K562 (cell line): ENCODE measurements at regions not wholly inside any gene's neighbourhood (a gene's known extent, or its start where the extent isn't known, plus 50 kb on each side); places are given as distances from the start of the nearest gene placed in this dataset.

Experiments used
- ATAC-seq: fragments of 200-7000 bp; cut with Tn5 transposase; 3 replicates; pipeline ENCODE4 v1.9.1; 2020; ENCODE audit warnings: moderate library complexity
- BruUV-seq: library from RNA; stranded (reverse); fragments of 400-500 nt; replicated peaks from 2 replicates; lab custom pipeline; 2021; lab: Mats Ljungman, UMichigan
- CTCF ChIA-PET: fragments of 300-600 bp; formaldehyde crosslinking; extraction: SDS; loops from one replicate; lab custom pipeline; 2021; ENCODE audit warnings: low intra/inter-chr PET ratio; lab: Yijun Ruan, JAX
- POLR2A ChIA-PET: fragments of 300-600, 350-650 bp; sonication (Branson Sonifier 250); formaldehyde crosslinking; extraction: SDS; loops from one replicate; lab custom pipeline; 2021; ENCODE audit warnings: antibody characterized with exemption, inconsistent platforms; lab: Yijun Ruan, JAX
- DNase-seq, 4 experiments: peaks; one replicate each; pipeline versions ENCODE4 v3.0.0 to v3.0.0-alpha.2; 2011 to 2018; ENCODE audit warnings: low spot score in 3 of 4, mixed read lengths in 3 of 4; ENCODE audit errors: extremely low read depth in 1 of 4
- FAIRE-seq: peaks from 2 replicates; lab custom pipeline; 2011; peaks lifted over from hg19 to GRCh38; lab: Jason Lieb, UNC
- H2AFZ ChIP-seq: 2 replicates; pipeline ENCODE4 v1.6.0; 2011; ENCODE audit warnings: low read depth, low read length, control low read depth, inconsistent platforms
- H3K27ac ChIP-seq: fragments of 200-600 bp; 3 replicates; pipeline ENCODE4 v1.8.0; 2011; ENCODE audit warnings: low read depth, mild to moderate bottlenecking, control low read depth, inconsistent platforms, low read length, moderate library complexity, mixed read lengths; ENCODE audit errors: extremely low read depth
- H3K27me3 ChIP-seq, 2 experiments: fragments of 300-600 bp in 1 of 2; 2 replicates in 1 of 2; 3 replicates in 1 of 2; pipeline versions ENCODE4 v1.6.0 to v1.8.0; 2011; ENCODE audit warnings: inconsistent platforms in 2 of 2, low read length in 2 of 2, mild to moderate bottlenecking in 1 of 2, mixed read lengths in 1 of 2, moderate library complexity in 1 of 2; ENCODE audit not compliant: control insufficient read depth in 2 of 2, insufficient read depth in 2 of 2
- H3K36me3 ChIP-seq: fragments of 300-600 bp; 3 replicates; pipeline ENCODE4 v1.8.0; 2011; ENCODE audit warnings: mild to moderate bottlenecking, low read length, inconsistent platforms; ENCODE audit not compliant: control insufficient read depth, insufficient read depth
- H3K4me1 ChIP-seq, 2 experiments: fragments of 200-600 bp in 1 of 2; replicated peaks in 1 of 2; 2 replicates in 1 of 2; 3 replicates in 1 of 2; pipeline versions ENCODE4 v1.5.1 to v1.8.0; 2011; ENCODE audit warnings: inconsistent platforms in 2 of 2, low read length in 2 of 2, mild to moderate bottlenecking in 1 of 2, mixed read lengths in 1 of 2, moderate library complexity in 1 of 2; ENCODE audit not compliant: control insufficient read depth in 2 of 2, insufficient read depth in 2 of 2
- H3K4me2 ChIP-seq: 2 replicates; pipeline ENCODE4 v1.6.1; 2011; ENCODE audit warnings: low read length, control low read depth, inconsistent platforms, mixed read lengths; ENCODE audit not compliant: insufficient read depth
- H3K4me3 ChIP-seq: fragments of 200-600 bp; sonication (generic), shearing (Covaris generic); 2 replicates; pipeline ENCODE4 v1.5.1; 2016; ENCODE audit warnings: control low read depth, inconsistent platforms
- H3K79me2 ChIP-seq: fragments of 200-600 bp; 3 replicates; pipeline ENCODE4 v1.8.0; 2011; ENCODE audit warnings: low read length, inconsistent platforms; ENCODE audit not compliant: control insufficient read depth, insufficient read depth
- H3K9ac ChIP-seq, 2 experiments: 2 replicates each; pipeline versions ENCODE4 v1.6.0 to v1.6.1; 2011; ENCODE audit warnings: low read depth in 2 of 2, low read length in 2 of 2, control low read depth in 1 of 2, inconsistent platforms in 1 of 2, mild to moderate bottlenecking in 1 of 2, mixed read lengths in 1 of 2; ENCODE audit not compliant: insufficient read depth in 1 of 2
- H3K9me1 ChIP-seq: one replicate; pipeline ENCODE4 v1.6.0; 2011; ENCODE audit warnings: inconsistent platforms, mild to moderate bottlenecking, low read length, moderate library complexity; ENCODE audit not compliant: control insufficient read depth, insufficient read depth
- H3K9me3 ChIP-seq: replicated peaks from 2 replicates; pipeline ENCODE4 v1.5.1; 2011; ENCODE audit warnings: low read depth, low read length, inconsistent platforms; ENCODE audit not compliant: control insufficient read depth, insufficient read depth
- H4K20me1 ChIP-seq: replicated peaks from 2 replicates; pipeline ENCODE4 v1.6.1; 2011; ENCODE audit warnings: low read length, inconsistent platforms, mixed read lengths; ENCODE audit not compliant: control insufficient read depth, insufficient read depth
- ATF3 ChIP-seq, 2 experiments: fragments of 450-650 bp in 1 of 2; sonication (generic) in 1 of 2; formaldehyde crosslinking in 1 of 2; IDR thresholded peaks in 1 of 2; conservative IDR thresholded peaks in 1 of 2; 2 replicates each; pipeline versions ENCODE4 v1.6.1 to v1.8.1; 2016 to 2023; ENCODE audit warnings: mild to moderate bottlenecking in 2 of 2, moderate library complexity in 2 of 2, inconsistent platforms in 1 of 2, missing genetic modification reagents in 1 of 2
- BRD4 ChIP-seq: fragments of 200-600 bp; sonication (generic); IDR thresholded peaks from 2 replicates; pipeline ENCODE4 v1.6.1; 2017; ENCODE audit warnings: inconsistent platforms
- CXXC5 ChIP-seq: fragments of 250-450 bp; sonication (Bioruptor Pico); IDR thresholded peaks from 2 replicates; pipeline ENCODE4 v1.8.0; 2022; ENCODE audit warnings: inconsistent platforms, mild to moderate bottlenecking, moderate library complexity
- ELF1 ChIP-seq: fragments of 200-800 bp; sonication (Bioruptor generic); IDR thresholded peaks from 2 replicates; pipeline ENCODE4 v1.6.1; 2016; ENCODE audit warnings: missing genetic modification characterization, missing compliant biosample characterization
- EWSR1 ChIP-seq: fragments of 450-650 bp; IDR thresholded peaks from 2 replicates; pipeline ENCODE4 v1.6.1; 2018; ENCODE audit warnings: borderline replicate concordance, mild to moderate bottlenecking, low read depth, moderate library complexity; ENCODE audit not compliant: partially characterized antibody
- FOXA1 ChIP-seq: fragments of 450-650 bp; IDR thresholded peaks from 2 replicates; pipeline ENCODE4 v1.6.1; 2016; ENCODE audit warnings: mild to moderate bottlenecking, borderline replicate concordance
- GABPB2 ChIP-seq: fragments of 250-450 bp; sonication (Bioruptor Pico); conservative IDR thresholded peaks from 2 replicates; pipeline ENCODE4 v1.5.1; 2021; ENCODE audit warnings: mild to moderate bottlenecking
- HNRNPLL ChIP-seq: fragments of 200-400 bp; formaldehyde crosslinking; IDR thresholded peaks from 2 replicates; pipeline ENCODE4 v1.6.1; 2017; ENCODE audit warnings: low read length, low read depth, mild to moderate bottlenecking; ENCODE audit not compliant: poor library complexity, severe bottlenecking
- KAT8 ChIP-seq: fragments of 450-650 bp; IDR thresholded peaks from 2 replicates; pipeline ENCODE4 v1.6.1; 2016; ENCODE audit warnings: low read depth, mild to moderate bottlenecking
- NFIX ChIP-seq: fragments of 250-450 bp; sonication (Bioruptor Pico); IDR thresholded peaks from 2 replicates; pipeline ENCODE4 v1.4.0; 2020; ENCODE audit warnings: low read depth, mild to moderate bottlenecking, moderate library complexity
- RAD21 ChIP-seq, 2 experiments: fragments of 250-450 bp in 1 of 2; fragments of 450-650 bp in 1 of 2; sonication (Bioruptor Pico) in 1 of 2; formaldehyde crosslinking in 1 of 2; IDR thresholded peaks in 1 of 2; conservative IDR thresholded peaks in 1 of 2; 2 replicates each; pipeline versions ENCODE4 v1.4.0 to v1.8.0; 2020 to 2022; ENCODE audit warnings: mild to moderate bottlenecking in 2 of 2, moderate library complexity in 1 of 2
- RBM22 ChIP-seq: fragments of 200-400 bp; formaldehyde crosslinking; IDR thresholded peaks from 2 replicates; pipeline ENCODE4 v1.6.1; 2018; ENCODE audit warnings: low read length, low read depth; ENCODE audit not compliant: poor library complexity, severe bottlenecking
- RBM34 ChIP-seq: fragments of 200-400 bp; formaldehyde crosslinking; IDR thresholded peaks from 2 replicates; pipeline ENCODE4 v1.6.1; 2018; ENCODE audit warnings: low read length, borderline replicate concordance; ENCODE audit not compliant: insufficient read depth
- STAT5A ChIP-seq: IDR thresholded peaks from 2 replicates; pipeline ENCODE4 v1.6.1; 2012; ENCODE audit warnings: low read length, inconsistent platforms, borderline replicate concordance
- TBL1XR1 ChIP-seq, 2 experiments: IDR thresholded peaks; 2 replicates each; pipeline ENCODE4 v1.6.1; 2012; ENCODE audit warnings: improper control_type of control experiment in 2 of 2, low read length in 2 of 2, mild to moderate bottlenecking in 1 of 2
- ZBTB8A ChIP-seq: fragments of 450-650 bp; IDR thresholded peaks from 2 replicates; pipeline ENCODE4 v1.6.1; 2018; ENCODE audit warnings: mild to moderate bottlenecking, moderate library complexity; ENCODE audit not compliant: partially characterized antibody
- ZNF174 ChIP-seq: fragments of 250-450 bp; sonication (Bioruptor Pico); IDR thresholded peaks from 2 replicates; pipeline ENCODE4 v1.4.0; 2020; ENCODE audit warnings: mild to moderate bottlenecking
- ZNF764 ChIP-seq: fragments of 250-450 bp; sonication (Bioruptor Pico); IDR thresholded peaks from 2 replicates; pipeline ENCODE4 v1.4.0; 2020; ENCODE audit warnings: low read depth, mild to moderate bottlenecking, moderate library complexity
- ZNF766 ChIP-seq: fragments of 200-800 bp; sonication (Bioruptor generic); conservative IDR thresholded peaks from 2 replicates; pipeline ENCODE4 v1.6.1; 2016; ENCODE audit warnings: missing genetic modification characterization, missing compliant biosample characterization
- ZNF780A ChIP-seq: fragments of 250-450 bp; sonication (Bioruptor Pico); IDR thresholded peaks from 2 replicates; pipeline ENCODE4 v1.5.0; 2021; ENCODE audit warnings: mild to moderate bottlenecking
- WGBS: fragments of 100-300 bp; shearing (Covaris generic); methylation state at CpG from one replicate; pipeline ENCODE4 v1.1.6; 2016; ENCODE audit warnings: low coverage, mixed read lengths; ENCODE audit not compliant: insufficient coverage; ENCODE audit errors: missing lambda C conversion rate; 5-methylcytosine and 5-hydroxymethylcytosine counted together
- in situ Hi-C: fragments of 300-500 bp; cut with MboI; formaldehyde crosslinking; loops from 4 replicates; pipeline ENCODE4 v1.15.0; 2018; ENCODE audit warnings: inconsistent platforms, mixed read lengths
- intact Hi-C: fragments of 100-400 bp; cut with micrococcal nuclease; formaldehyde crosslinking; loops from 2 replicates; pipeline ENCODE4 v1.14.2; 2022
- TF ChIP-seq, protein P1 (sequence below): fragments of 450-650 bp; IDR thresholded peaks from 2 replicates; pipeline ENCODE4 v1.7.1; 2018; ENCODE audit warnings: mild to moderate bottlenecking, low read depth; ENCODE audit not compliant: partially characterized antibody

GRCh38 chr10:43872644-43873043 is 224.0 kb upstream of the ZNF32 start (continued):
- no peak for TF ChIP-seq HNRNPLL
- TF ChIP-seq STAT5A, result no peak
- TF ChIP-seq GABPB2 (CRISPR knock-in tag), result no peak
- no peak for TF ChIP-seq ZBTB8A
- TF ChIP-seq BRD4, result no peak
- TF ChIP-seq RBM22, result no peak
- TF ChIP-seq RAD21 (CRISPR knock-in tag; conservative IDR thresholded peaks at IDR 0.05 in 1 of 2, IDR thresholded peaks at IDR 0.05 in 1 of 2), result no peak
- no peak for TF ChIP-seq FOXA1
- no peak for TF ChIP-seq RBM34
- TF ChIP-seq ZNF174 (CRISPR knock-in tag), result no peak
- no peak for TF ChIP-seq ZNF780A
- TF ChIP-seq KAT8, result no peak

DNA sequence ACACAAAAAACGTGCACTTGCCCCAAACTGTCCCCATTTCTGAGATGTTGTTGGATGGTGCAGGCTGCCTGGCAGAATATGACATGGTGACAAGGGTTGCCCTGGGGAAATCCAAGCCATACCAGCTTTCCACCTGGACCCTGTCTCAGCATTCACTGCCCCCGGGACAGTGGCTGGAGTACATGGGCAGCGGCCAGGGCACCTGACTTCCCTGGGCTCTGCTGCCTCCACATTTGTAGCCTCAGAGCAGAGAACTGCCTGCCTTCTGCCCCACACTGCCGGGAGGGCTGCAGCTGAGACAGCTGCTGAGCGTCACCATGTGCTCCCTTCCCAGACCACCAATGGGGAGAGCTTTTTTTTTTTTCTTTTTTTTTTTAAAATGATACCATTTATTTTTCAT is 222.9 kb upstream of the ZNF32 start:
- ChIA-PET POLR2A (no interaction called here), CTCF (no interaction called here)
- Histone ChIP-seq H3K36me3 (no peaks in the 10 kb centered on the region), H3K9me3 (no peaks in the 10 kb centered on the region), H3K4me2 (no peak overlapping the region), H2AFZ (no peak overlapping the region), H3K4me3 (no peak overlapping the region), H3K27me3 (peaks cover 3 to 33% of the 10 kb centered on the region in 2 experiments; a peak in 3 of 5 replicates), H3K79me2 (no peaks in the 10 kb centered on the region), H3K4me1 (no peaks in the 10 kb centered on the region; a peak in 1 of 5 replicates), H4K20me1 (no peaks in the 10 kb centered on the region; the same call in 1 of the 2 replicates), H3K9me1 (no peaks in the 10 kb centered on the region), H3K9ac (no peak overlapping the region), H3K27ac (no peak overlapping the region)
- DNase-seq (no peak), FAIRE-seq (no peak), ATAC-seq (no peak)
- BruUV-seq, result no TSS peak
- WGBS, result 0% methylated on average over 5 of the region's 5 CpGs
- intact Hi-C loops (no loop called here), in situ Hi-C loops (no loop called here)
- TF ChIP-seq EWSR1, result no peak
- TF ChIP-seq NFIX (CRISPR knock-in tag), result no peak
- no peak for TF ChIP-seq TBL1XR1 (IDR thresholded peaks at IDR 0.05; ENCODE audit: low read length in 2 of 2)
- TF ChIP-seq ZNF766, result no peak
- TF ChIP-seq ZNF764 (CRISPR knock-in tag), result no peak
- no peak for TF ChIP-seq ELF1 (tag)
- no peak for TF ChIP-seq CXXC5 (CRISPR knock-in tag)
- TF ChIP-seq, protein P1, sequence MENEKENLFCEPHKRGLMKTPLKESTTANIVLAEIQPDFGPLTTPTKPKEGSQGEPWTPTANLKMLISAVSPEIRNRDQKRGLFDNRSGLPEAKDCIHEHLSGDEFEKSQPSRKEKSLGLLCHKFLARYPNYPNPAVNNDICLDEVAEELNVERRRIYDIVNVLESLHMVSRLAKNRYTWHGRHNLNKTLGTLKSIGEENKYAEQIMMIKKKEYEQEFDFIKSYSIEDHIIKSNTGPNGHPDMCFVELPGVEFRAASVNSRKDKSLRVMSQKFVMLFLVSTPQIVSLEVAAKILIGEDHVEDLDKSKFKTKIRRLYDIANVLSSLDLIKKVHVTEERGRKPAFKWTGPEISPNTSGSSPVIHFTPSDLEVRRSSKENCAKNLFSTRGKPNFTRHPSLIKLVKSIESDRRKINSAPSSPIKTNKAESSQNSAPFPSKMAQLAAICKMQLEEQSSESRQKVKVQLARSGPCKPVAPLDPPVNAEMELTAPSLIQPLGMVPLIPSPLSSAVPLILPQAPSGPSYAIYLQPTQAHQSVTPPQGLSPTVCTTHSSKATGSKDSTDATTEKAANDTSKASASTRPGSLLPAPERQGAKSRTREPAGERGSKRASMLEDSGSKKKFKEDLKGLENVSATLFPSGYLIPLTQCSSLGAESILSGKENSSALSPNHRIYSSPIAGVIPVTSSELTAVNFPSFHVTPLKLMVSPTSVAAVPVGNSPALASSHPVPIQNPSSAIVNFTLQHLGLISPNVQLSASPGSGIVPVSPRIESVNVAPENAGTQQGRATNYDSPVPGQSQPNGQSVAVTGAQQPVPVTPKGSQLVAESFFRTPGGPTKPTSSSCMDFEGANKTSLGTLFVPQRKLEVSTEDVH, result no peak
- no peak for TF ChIP-seq ATF3 (IDR thresholded peaks at IDR 0.05)
- no peak for TF ChIP-seq ATF3 (CRISPR knock-in tag; conservative IDR thresholded peaks at IDR 0.05)
